Hematopoietic multipotent progenitor cell treated with erythropoietin and hydrocortisone succinate and interleukin-3 and kit ligand, for 15 days (in vitro differentiated cells): ENCODE measurements at regions not wholly inside any gene's neighbourhood (a gene's known extent, or its start where the extent isn't known, plus 50 kb on each side); places are given as distances from the start of the nearest gene placed in this dataset.

ENCODE experiments used
- DNase-seq: peaks from one replicate; pipeline ENCODE4 v3.0.0-alpha.2; 2015; ENCODE audit warnings: low spot score

DNA sequence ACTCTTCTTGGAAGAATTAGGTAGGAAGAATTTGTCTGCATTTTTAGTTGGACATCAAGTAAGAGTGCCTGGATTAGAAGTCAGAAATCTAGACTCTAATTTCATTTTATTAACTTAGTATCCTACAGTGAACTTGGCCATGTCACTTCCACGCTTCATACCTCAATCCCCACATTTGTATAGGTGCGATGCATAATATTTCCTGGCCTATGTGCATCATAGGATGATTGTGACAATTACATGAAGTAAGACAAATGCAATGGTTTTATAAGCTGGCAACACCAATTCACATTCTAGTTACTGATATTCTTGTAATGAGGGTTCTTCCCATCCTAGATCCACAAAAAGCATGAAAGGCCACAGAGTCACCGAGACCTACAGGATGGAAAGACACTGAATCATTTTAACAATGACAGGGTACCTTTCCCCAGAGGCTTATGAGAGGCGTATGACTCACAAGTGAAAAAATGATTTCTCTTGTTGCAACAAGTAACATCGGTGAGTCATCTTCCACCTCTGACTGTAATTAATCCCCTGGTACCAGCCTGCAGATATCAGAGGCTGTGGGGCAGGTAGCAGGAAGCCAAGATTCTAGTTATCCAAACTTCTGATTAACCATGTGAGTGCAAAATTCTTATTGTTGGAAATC, 56.0 kb upstream of the OR5AK2 start:
- DNase-seq, result no peak

DNA sequence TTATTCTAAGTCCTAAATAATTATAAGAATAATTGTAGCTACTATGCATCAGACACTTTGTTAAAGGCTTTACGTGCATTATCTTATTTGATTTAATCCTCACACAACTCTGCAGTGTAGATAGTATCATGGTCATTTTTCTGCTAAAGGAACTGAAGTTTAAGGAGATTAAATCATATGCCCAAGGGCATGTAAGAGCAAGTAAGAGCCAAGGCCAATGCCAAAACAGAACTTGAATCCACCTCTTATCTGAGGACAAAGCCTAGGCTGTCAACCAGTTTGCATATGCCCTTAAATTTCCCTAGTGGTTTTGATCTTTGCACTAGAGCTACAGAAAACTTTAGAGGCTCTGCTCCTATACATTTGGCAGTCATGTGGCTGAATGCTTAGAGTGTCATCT, 65.6 kb upstream of the OR5AK2 start:
- DNase-seq, result no peak

DNA sequence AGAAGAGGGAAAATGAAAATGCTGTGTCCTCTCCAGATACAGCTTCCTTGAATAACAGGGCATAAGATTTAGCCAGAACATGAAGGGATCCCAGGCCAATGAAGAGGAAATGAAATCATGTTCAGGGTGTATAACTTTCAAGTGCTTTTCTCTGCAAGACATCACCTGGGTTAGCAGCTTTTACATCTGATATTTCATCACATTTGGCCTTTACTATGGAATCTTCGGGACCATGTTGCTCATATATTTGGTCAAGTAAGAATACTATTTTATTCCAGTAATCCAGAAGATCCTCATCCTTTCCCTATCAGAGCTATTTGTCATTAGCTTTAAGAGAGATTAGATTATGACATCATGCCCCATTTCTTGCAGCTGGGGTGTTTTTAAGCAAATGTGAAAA, 66.3 kb upstream of the OR5AK2 start:
- no peak for DNase-seq

DNA sequence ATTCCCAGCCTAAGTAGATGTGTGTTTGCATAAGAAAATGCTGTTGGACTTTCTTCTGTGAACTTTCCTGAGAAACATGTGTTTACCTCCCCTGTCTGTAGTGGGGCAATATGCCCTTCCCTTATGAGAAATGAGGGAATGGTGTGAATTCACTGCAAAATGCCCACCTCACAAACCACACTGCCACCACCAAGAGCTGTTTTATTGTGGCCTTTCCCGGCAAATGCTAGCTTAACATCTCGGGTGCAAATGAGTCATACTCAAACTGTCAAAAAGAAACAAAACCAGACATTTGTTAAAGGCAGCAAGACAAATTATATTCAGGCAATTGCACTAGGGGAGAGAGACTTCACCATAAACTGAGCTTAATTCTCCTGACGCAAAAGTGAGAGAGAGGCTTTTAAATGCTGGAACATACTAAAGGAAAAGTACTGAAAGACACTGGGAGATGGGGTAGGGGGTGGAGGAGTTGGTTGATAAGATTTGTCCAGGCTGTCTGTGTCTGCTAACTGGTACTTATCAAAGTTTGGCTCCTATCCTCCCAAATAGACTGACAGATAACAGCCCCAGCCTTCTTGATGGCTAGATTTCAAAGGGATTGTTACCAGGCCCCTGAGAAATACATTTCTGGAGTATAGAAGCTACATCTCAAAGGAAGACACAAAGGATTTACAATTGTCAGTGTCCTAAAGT, 70.9 kb upstream of the OR5AK2 start:
- DNase-seq, result no peak

DNA sequence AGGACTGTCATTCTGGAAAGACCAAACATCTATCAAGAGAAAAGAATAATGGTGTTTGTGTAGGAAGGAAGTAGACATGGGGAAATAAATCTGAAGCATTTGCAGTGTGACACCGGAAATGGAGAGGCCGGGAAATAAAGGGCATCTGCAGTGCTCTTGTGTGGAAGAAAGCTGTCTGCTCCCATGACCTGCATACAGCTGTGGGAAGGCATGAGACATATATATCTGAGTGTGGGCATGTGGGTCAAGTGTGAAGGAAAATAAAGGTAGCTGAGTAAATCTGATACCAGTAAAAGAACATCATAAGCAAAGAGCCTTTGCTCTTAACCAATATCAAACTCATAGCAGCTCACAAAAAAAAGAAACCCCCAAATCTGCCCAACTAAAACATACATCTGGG, 72.1 kb upstream of the OR5AK2 start:
- DNase-seq, result no peak

DNA sequence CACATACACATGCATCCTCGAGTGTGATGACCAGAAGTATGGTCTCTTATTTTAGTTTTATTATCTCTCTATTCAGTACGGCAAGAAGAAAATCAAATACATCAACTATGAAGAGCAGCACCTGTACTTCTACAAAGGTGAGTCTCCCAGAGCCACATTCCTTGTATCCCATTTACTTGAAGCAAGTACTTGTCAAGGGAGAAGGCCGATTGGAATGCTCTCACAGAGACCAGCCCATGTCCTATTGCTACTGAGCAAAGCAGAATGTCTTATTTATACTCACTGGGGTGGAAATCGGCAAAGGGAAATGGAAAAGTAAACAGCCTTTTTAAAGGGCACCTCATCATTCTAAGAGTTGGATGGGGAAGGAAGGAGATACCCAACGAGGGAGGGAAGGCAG, 72.6 kb upstream of the OR5AK2 start:
- no peak for DNase-seq

DNA sequence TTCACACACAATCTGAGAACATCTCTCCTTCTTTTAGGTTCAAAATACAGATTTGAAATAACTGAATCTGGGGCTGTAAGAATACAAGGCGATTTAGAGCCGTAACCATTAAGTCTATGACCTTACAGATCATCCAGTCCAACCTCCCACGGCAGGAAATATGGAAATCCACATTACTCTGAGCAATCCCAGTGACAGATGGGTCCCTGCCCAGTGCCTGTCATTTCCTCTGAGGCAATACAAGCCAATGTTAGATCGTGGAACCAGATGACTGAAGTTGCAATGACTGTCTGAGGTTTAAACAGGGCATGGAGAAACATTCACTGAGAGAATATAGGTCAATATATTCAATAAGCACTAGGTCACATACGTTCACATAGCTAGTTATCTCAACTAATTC, 77.4 kb upstream of the OR5AK2 start:
- no peak for DNase-seq

DNA sequence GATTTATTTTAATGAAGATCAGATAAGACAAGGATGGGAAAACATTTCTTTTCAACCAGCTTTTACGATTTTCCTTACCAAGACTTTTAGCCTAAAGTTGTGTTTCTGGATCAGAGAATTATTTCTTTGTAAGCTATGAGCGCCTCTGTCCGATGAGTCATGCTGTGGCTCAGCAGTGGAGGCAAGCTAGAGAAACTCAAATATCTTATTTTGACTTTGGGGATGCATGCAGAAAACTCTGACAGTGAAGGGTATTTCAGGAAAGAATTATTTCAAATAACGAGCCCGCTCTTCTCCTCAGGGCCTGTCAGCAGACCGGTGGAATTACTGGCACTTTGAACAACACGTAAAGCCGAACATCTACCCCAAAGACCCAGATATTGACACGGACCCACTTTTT, 77.9 kb upstream of the OR5AK2 start:
- DNase-seq, result no peak

DNA sequence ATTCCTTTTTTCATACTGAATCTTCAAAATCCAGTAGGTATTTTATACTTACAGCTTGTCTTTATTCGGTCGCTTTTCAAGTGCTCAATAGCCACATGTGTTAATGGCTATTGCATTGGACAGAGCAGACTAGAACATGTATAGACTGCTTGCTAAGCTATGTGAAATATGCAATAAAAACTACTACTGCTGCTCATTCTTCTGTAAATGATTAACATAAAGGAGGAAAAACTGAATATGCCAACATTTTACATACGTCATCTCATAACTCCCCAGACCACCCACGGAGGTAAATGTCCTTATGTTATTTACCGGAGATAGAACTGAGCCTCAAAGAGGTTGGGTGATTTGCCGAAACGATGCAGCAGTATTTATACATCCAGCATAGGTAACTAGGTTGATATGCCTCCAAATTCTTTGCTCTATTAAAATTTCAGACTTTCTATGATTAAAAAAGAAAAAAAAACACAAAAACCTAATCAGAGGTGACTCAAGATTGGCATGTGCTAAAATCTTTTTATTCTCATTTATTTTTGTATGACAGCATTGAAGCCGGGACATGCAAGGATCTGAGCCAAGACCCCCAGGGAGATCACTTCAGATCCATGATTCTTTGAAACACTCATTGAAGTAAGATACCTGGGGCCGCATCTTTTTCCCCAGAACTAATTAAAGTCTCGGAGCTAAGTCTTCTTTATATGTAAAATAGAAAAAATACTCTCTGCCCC, 78.5 kb upstream of the OR5AK2 start:
- DNase-seq, result no peak

DNA sequence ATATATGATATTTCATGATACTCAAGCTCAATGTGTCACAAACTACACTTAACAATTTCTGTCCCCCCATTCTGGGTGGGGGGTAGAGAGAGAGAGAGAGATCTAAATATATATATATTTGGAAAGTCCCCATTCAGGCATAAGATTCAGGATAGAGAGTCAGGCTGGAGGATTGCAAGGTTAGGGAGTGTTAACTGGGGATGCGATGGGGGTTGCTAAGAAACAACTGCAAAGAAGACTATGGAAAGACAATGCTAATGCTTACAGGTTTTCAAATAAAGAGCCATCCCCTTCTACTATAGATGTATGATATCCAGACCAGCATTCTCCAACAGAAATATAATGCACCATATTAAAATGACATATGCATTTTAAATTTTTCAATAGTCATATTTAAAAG, 79.2 kb upstream of the OR5AK2 start:
- no peak for DNase-seq

DNA sequence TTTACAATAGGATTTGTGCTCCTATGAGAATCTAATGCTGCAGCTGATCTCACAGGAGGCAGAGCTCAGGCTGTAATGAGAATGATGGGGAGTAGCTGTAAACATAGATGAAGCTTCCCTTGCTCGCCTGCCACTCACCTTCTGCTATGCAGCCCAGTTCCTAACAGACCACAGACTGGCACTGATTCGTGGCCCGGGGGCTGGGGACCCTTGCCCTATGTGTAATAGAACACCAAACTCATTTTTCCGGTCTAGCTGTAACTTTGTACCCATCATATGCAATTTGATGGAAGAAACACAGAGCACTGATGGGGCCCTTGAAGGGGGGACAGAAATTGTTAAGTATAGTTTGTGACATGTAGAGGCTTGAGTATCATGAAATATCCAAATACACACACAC, 79.6 kb upstream of the OR5AK2 start:
- no peak for DNase-seq

DNA sequence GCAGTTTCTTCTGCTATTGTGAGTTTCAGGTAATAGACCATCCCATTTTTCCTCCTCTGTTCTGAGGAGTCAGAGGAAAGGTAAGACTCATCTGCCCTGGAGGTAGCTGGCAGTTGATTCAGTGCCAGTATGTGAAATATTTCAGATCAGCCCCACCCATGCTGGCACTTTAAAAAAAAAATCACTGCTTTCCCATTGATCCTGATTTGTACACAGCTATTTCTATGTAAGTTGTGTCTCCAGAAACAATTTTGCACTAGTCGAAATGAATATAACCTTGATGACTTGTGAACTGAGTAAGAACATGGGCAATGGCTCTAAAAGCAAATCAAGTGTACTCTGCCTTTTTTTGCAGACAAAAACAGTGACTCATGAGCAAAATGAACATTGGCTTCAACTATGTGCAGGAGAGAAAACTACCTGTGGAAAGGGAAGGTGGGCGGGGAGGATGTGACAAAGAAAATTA, 82.0 kb upstream of the OR5AK2 start:
- DNase-seq, result no peak

DNA sequence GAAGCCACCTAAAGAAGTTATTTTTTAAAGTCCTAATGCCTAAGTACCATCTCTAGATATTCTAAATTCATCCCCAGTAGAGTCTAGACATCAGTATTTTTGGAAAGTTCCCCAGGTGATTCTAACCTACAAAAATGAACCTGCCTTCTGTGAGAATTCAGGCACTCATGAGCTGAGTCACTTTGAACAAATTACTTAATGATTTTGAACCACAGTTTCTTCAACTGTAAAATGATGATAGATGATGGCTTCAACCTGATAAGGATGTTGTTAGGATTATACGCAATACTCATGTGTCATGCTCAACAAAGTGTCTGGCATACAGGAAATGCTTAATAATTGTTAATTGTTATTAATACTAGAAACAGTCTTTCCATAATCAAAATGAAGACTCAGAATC, 82.8 kb upstream of the OR5AK2 start:
- no peak for DNase-seq

DNA sequence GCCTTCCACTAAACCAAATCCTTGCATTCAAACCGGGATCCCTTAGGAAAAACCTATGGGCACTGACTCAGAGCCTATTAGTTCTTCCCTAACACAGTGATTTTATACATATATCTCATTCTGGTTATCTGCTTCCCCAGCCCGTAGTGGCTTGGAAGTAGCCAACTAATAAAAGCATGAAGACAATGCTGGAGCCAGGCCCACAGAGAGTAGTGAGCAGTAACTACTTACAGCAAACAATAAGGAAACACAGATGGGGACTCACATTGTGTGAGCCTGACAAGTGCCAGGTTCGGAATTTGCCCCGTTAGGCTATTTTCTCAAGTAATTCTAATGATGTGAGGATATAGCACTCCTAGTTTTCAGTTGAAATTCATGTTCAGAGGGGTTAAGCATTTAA, 83.3 kb upstream of the OR5AK2 start:
- DNase-seq, result no peak

DNA sequence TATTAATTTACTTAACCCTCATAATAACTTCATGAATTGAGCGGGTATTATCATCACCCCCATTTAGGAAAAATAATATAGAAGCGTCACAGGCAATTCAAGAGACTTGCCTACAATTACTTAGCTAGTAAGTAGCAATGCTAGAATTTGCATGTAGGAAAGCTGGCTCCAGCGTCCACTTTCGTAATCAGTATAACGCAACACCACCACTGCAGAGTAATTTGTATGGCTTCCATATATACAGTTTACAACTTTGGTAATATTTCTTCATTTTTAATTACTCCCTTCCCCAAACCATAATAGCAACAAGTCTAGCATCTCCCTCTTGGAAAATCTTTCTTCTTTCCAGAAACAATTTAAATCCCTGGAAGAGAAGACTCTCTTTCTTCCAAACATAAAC, 89.9 kb upstream of the OR5AK2 start:
- DNase-seq, result no peak

DNA sequence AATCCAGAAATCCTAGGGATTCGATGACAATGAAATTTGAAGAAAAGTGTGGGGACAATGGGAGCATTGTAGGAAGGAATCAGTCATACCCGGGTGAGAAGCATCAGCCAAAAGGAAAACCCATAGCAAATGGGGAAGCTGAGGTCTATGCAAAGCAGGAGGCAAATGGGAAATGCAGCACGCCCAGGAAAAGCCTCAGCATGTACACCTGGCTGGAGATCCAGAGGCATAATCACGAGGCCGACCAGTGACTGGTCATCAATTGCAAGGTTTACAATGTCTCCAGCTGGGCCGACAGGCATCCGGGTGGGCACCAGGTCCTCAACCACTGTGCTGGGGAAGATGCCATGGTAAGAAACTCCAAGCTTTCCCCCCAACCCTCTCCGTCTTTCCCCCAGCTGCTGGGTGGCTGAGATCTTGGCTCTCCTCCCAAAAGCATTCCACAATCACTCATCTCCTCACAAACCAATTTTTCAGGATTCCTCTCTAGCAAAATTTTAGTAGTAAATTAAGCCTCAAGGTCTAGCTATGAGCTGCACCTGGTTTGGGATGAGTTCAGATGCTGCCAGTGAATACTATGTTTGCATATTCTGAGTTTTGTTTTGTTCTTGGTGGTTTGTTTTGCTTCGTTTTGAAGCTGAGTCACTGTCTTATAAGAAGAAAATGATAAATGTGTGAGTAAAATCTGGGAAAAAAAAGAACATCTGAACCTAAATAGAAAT, 98.0 kb upstream of the OR5AK2 start:
- DNase-seq, result no peak

DNA sequence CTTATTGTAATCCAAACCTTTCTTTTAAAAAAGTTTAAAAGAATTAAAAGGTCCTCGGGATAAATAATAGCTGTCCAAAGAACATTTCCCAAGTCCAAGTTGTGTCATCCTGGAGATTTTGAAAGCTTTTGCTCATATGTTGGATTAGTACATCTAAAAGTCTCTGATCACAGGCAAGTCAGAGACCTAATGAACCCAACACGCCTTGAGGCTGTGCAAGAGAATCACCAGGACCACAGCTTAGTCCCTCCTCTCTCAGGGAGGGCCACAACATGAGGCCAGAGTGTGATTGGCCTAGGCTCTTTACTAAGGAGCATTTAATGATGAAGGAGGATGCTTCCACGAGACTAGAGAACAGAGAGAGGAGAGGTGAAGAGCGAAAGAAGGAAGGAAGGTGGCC, 98.7 kb upstream of the OR5AK2 start:
- DNase-seq, result no peak

DNA sequence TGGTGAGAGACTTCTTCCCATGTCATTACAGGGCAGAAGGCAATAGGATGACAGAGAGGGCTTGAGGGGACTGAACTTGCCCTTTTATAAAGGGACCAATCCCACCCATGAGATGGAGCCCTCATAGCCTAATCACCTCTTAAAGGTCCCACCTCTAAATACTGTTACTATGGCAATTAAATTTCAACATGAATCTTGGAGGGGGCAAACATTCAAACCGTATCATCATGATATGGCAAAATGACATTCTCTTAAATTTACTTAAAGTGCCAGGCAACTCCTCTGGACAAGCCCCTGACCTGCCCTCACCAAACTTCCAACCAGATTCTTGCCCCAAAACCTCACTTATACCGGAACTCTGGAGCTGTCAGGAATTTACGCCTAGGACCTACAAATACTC, 100.8 kb upstream of the OR5AK2 start:
- DNase-seq, result no peak

DNA sequence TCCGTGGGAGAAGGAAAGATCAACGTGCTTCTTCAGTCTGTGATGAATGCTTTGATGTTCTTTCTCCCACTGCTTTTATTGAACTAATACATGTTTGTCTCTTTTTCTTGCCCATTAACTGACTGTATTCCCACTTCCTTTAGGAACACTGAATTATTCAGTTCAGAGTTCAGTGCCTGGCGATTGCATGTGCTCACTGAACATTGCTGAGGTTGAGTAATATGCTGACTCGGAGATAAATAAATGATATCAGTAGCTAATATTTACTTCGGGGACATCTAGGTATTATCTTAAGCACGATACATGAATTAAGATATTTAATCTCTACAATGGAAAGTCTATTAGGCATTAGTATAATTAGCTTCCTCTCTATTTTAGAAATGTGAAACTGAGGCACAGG, 102.3 kb upstream of the OR5AK2 start:
- no peak for DNase-seq

DNA sequence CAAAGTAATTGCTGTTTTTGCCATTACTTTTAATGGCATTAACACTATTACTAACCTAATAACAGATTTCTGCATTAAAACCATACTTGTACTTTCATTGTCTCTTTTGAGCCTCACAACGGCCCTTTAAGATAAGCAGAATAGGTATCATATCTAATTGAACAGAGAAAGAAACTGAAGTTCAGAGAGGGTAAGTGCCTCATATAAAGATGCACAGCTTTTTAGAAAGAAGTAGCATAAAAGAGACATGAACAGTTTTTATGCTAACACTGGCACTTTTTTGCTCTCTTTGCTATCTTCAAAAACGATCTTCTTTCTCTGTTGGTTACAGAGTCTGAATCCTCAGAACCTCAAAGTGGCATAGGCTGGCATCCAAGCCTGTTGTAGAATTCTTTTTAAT, 102.9 kb upstream of the OR5AK2 start:
- DNase-seq, result no peak

DNA sequence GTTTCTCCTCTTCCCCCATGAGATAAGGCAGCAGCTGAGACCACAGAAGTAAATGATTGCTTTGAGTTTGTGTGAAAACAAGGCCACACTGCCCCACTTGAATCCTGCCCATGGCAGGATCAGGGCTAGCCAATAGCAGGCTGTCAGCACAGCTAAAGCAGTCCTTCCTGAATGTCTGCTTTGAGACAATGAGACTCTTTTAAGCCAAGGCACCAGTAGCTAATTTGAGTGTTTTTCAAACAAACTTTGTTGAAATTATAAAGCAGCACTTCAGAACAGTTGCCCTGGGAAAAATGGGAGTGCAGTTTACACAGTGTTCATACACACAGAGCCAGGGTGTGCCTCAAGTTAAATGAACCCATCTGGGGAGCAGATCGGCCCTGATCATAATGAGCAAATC, 103.5 kb upstream of the OR5AK2 start:
- DNase-seq, result no peak

DNA sequence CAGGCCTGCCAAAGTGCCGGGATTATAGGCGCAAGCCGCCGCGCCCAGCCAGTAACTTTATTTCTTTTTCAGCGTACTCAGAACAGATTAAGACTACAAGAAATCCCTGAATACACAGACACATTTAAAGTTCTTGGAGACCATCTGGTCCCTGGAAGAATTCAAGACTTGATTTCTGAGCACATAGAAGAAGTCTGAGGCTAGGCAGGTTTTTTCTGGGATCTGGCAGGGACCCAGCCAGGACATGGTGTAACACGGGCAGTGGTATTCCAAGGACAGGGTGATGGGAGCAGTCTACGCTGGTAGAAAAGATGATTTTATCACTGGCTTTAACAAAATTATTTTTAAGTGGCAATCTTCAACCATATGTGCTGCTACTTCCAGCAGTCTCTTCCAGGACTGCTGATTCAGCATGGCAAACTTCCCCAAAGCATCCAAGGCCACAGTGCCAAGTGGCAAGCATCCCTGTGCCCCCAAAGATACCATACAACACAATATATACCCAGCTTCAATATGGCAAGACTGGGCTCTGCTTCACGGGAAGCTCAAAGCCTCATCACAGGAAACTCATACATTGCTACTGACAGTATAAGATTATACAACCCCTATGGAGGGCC, 105.2 kb upstream of the OR5AK2 start:
- no peak for DNase-seq
